HFFc6 (cell line): ENCODE measurements at regions not wholly inside any gene's neighbourhood (a gene's known extent, or its start where the extent isn't known, plus 50 kb on each side); places are given as distances from the start of the nearest gene placed in this dataset.
"Not testable (repeated sequence)": the region's sequence is repeated elsewhere in the genome, so short reads cannot be mapped to it uniquely, and the experiment has no call there.

Experiments
- DNase-seq: peaks from one replicate; pipeline ENCODE4 v3.0.0-alpha.2; 2018
- H3K27ac Mint-ChIP-seq: 2 replicates; pipeline ENCODE4 v1.8.0; 2020; ENCODE audit warnings: mild to moderate bottlenecking, mixed read lengths
- H3K27me3 Mint-ChIP-seq: 2 replicates; pipeline ENCODE4 v1.8.0; 2021; ENCODE audit warnings: mild to moderate bottlenecking, moderate library complexity, mixed read lengths; ENCODE audit not compliant: insufficient read depth
- H3K36me3 Mint-ChIP-seq: 2 replicates; pipeline ENCODE4 v1.8.0; 2021; ENCODE audit warnings: low read depth, mixed read lengths
- H3K4me1 Mint-ChIP-seq: 2 replicates; pipeline ENCODE4 v1.8.0; 2020; ENCODE audit warnings: low read depth, mixed read lengths
- H3K4me3 Mint-ChIP-seq: 2 replicates; pipeline ENCODE4 v1.8.0; 2020; ENCODE audit warnings: mild to moderate bottlenecking, moderate library complexity, mixed read lengths
- H3K9me3 Mint-ChIP-seq: 2 replicates; pipeline ENCODE4 v1.8.0; 2020; ENCODE audit warnings: mild to moderate bottlenecking, mixed read lengths
- TF ChIP-seq, protein P1 (sequence below): fragments of 200-600 bp; sonication (generic); IDR thresholded peaks from 2 replicates; pipeline ENCODE4 v1.5.0; 2021; ENCODE audit warnings: antibody characterized with exemption, mild to moderate bottlenecking

DNA sequence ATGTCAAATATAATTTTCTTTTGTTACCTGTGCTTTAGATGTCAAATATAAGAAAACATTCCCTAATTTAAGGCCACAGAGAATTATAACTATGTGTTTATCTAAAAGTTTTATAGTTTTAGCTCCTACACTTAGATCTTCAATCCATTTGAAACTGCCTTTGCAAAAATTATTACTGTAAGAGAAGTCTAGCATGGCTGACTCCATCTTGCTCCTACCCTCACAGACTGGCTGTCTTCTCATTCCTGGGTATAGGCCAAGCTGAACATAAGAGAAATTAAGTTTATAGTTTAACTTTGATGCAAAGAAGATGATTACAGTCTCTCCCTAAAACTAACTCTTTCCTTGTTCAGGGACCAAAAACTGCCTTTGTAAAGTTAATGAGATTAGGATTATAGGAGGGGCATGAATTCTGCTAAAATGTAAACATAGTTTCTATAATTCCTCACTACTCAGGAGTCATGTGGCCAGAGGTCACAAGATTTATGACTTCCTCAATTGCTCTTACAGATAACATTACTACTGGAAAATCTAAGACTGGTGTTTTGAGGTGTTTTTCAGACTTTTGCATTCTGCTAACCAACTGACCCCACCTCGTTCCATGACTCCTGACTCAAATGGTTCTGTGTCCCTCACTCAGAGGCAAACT lies 184.0 kb downstream of the BCHE start:
- Mint-ChIP-seq H3K4me3 (no peak overlapping the region), H3K4me1 (no peaks in the 10 kb centered on the region), H3K27ac (no peak overlapping the region), H3K9me3 (no peaks in the 10 kb centered on the region), H3K27me3 (no peaks in the 10 kb centered on the region; the same call in 1 of the 2 replicates), H3K36me3 (no peaks in the 10 kb centered on the region)
- TF ChIP-seq, protein P1, sequence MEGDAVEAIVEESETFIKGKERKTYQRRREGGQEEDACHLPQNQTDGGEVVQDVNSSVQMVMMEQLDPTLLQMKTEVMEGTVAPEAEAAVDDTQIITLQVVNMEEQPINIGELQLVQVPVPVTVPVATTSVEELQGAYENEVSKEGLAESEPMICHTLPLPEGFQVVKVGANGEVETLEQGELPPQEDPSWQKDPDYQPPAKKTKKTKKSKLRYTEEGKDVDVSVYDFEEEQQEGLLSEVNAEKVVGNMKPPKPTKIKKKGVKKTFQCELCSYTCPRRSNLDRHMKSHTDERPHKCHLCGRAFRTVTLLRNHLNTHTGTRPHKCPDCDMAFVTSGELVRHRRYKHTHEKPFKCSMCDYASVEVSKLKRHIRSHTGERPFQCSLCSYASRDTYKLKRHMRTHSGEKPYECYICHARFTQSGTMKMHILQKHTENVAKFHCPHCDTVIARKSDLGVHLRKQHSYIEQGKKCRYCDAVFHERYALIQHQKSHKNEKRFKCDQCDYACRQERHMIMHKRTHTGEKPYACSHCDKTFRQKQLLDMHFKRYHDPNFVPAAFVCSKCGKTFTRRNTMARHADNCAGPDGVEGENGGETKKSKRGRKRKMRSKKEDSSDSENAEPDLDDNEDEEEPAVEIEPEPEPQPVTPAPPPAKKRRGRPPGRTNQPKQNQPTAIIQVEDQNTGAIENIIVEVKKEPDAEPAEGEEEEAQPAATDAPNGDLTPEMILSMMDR, result no peak
- no peak for DNase-seq

DNA sequence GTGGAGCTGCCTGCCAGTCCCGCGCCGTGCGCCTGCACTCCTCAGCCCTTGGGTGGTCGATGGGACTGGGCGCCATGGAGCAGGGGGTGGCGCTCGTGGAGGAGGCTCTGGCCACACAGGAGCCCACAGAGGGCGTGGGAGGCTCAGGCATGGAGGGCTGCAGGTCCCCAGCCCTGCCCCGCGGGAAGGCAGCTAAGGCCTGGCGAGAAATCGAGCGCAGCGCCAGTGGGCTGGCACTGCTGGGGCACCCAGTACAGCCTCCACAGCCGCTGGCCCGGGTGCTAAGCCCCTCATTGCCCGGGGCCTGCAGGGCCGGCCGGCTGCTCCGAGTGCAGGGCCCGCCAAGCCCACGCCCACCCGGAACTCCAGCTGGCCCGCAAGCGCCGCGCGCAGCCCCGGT lies 187.9 kb downstream of the BCHE start:
- H3K4me1 Mint-ChIP-seq, H3K27ac Mint-ChIP-seq, H3K36me3 Mint-ChIP-seq, H3K27me3 Mint-ChIP-seq, H3K4me3 Mint-ChIP-seq, DNase-seq, H3K9me3 Mint-ChIP-seq: not testable (repeated sequence)

DNA sequence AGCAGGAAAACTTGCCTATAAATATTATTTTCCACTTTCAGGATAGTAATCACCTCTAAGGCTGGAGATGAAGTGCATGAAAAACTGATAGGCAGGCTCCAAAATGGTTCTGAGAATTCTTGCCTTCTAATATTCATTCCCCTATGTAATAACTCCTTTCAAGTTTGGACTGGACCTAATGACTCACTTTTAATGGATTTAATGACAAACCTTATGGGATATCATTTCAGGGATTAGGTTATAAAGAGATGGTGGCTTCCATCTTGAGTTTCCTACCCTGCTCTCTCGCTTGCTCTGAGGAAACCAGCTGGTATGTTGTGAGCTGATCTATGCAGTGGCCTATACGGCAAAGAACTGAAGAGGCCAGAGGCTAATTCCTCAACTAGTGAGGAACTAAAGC lies 192.0 kb downstream of the BCHE start:
- TF ChIP-seq, protein P1, result no peak
- DNase-seq, result no peak
- Mint-ChIP-seq H3K9me3 (no peaks in the 10 kb centered on the region), H3K4me1 (peaks cover 30% of the 10 kb centered on the region), H3K27me3 (peaks cover 4% of the 10 kb centered on the region; the same call in 1 of the 2 replicates), H3K4me3 (no peak overlapping the region), H3K36me3 (no peaks in the 10 kb centered on the region), H3K27ac (no peak overlapping the region)

DNA sequence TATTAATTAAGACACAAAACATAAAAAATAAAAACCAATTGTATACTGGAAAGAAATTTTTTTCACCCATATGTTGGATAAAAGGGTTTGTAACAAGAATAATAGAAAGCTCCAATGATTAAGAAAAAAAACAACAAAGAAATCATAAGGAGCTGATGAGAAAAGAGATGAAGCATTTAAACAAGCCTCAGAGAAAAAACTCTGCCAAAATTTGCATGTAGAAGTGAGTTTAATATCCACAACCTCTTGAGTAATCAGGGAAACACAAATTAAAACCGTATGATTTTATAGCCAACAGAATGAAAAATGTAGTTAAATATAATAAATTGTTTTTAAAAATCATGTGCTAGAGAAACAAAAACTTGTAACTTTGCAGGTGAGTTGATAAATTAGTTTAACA lies 192.9 kb downstream of the BCHE start:
- TF ChIP-seq, protein P1, result no peak
- peaks cover 4% of the 10 kb centered on the region; the same call in 1 of the 2 replicates for H3K27me3 Mint-ChIP-seq
- H3K9me3 Mint-ChIP-seq, result no peaks in the 10 kb centered on the region
- peaks cover 30% of the 10 kb centered on the region for H3K4me1 Mint-ChIP-seq
- H3K36me3 Mint-ChIP-seq, result no peaks in the 10 kb centered on the region
- DNase-seq, result no peak
- no peak overlapping the region for H3K4me3 Mint-ChIP-seq
- no peak overlapping the region for H3K27ac Mint-ChIP-seq

DNA sequence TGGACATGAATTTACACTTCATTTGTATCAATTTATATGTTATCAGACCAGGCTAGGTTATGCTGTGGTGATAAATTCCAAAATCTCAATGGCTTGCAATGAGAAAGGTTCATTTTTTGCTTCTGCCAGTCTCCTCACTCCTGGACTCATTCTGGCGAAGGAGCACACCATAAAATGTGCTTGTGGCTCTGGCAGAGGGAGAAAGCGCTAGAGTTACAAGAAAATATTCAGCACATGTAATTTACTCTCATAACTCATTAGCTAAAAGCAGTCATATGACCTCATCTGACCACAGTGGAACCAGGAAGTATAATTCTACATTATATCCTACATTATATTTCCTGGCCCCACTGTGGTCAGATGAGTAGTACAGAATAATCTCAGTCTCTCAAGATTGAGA lies 193.8 kb downstream of the BCHE start:
- Mint-ChIP-seq H3K27ac (peak overlapping the region; percentile 99), H3K36me3 (no peaks in the 10 kb centered on the region), H3K27me3 (peaks cover 4% of the 10 kb centered on the region; the same call in 1 of the 2 replicates), H3K9me3 (no peaks in the 10 kb centered on the region), H3K4me3 (peak overlapping the region; percentile 72), H3K4me1 (peaks cover 30% of the 10 kb centered on the region)
- peak; percentile 54 for DNase-seq
- TF ChIP-seq, protein P1, result no peak

DNA sequence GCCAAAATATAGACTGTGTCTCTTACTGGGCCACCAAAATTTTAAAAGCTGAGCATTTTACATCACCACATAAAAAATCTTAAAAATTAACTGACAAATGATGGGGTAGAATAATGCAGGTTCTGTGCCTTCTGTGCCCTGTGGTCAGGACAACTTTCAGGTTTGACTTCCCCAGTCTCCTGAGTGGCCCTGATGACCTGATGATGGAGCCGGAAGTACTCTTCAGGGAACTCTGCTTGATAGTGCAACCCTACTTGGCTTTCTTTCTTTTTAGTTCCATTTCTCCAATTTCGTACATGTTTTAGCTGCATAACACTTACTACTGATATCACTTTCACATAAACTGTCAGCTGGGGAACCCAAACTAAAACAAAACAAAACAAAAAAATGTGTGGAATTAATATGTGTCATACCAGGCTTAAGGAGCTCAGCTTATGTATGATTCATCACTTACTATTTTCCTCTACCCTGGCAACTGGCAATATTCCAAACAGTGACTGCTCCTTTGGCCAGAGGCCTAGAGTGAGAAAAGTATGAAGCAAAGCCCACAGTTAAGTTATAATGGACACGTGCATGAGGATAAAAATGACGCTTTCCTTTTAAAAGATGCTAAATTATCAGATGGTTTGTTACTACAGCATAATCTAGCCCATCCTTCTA lies 194.3 kb downstream of the BCHE start:
- Mint-ChIP-seq H3K4me3 (peak overlapping the region; percentile 72), H3K9me3 (no peaks in the 10 kb centered on the region), H3K4me1 (peaks cover 30% of the 10 kb centered on the region), H3K27ac (peak overlapping the region; percentile 99), H3K27me3 (peaks cover 4% of the 10 kb centered on the region; the same call in 1 of the 2 replicates), H3K36me3 (no peaks in the 10 kb centered on the region)
- TF ChIP-seq, protein P1, result no peak
- peak; percentile 98 for DNase-seq
